GM19025 (cell line): ENCODE measurements at regions not wholly inside any gene's neighbourhood (a gene's known extent, or its start where the extent isn't known, plus 50 kb on each side); places are given as distances from the start of the nearest gene placed in this dataset.

ENCODE experiments used
- ATAC-seq: cut with Tn5 transposase; IDR thresholded peaks from one replicate; pipeline ENCODE4 v1.9.1; 2021; ENCODE audit warnings: mild to moderate bottlenecking, low read depth, moderate library complexity; ENCODE audit not compliant: unreplicated experiment

DNA sequence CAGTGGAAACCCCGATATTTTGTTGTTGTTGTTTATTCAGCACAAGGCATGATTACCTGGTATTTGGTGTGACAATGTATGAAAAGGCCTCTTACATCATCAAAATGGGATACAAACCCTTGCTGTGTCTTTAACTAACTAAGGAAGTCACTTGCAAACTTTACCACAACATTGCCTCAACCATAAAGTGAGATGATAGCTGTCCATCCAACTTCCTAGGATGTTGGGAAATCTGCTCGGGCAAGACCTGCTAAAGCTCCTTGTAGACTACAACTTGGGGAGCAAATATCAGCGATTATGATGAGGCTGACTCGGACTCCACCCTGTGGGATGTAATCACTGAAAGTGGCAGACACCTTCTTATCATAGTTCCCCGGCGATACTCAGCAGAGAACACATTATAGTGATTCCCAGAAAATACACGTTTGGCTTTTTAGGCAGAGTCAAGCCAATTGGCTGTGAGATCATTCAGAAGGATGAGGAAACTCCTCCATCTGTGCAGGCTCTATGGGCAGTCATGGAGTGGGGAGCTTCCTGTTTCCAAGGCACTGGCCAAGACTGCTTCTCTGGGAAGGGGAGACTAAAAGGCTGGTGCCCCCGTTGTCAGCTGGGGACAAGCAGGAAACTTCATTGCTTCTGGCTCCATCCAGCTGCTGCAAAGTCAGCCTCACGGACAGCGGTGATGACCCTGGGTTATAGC, 289.0 kb downstream of the RNF144A start:
- ATAC-seq = no peak

DNA sequence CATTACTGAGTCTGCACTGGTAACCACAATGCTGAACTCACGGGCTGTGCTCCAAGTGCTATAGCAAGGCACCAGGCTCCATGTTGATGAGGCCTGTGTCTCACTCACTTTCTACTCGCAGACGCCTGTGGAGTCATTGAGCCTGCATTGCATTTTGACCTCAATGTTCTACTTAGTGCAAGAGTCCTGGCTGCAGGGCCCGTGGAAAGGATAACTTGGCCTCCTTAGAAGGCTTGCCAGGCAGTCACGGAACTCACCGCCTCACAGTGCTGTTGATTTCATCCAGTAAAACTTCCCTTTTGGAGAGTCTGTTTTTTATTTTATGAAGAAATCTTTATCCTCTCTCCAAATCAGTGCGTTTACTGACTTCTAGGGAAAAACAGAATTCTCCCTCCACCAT, 290.4 kb downstream of the RNF144A start:
- no peak for ATAC-seq

DNA sequence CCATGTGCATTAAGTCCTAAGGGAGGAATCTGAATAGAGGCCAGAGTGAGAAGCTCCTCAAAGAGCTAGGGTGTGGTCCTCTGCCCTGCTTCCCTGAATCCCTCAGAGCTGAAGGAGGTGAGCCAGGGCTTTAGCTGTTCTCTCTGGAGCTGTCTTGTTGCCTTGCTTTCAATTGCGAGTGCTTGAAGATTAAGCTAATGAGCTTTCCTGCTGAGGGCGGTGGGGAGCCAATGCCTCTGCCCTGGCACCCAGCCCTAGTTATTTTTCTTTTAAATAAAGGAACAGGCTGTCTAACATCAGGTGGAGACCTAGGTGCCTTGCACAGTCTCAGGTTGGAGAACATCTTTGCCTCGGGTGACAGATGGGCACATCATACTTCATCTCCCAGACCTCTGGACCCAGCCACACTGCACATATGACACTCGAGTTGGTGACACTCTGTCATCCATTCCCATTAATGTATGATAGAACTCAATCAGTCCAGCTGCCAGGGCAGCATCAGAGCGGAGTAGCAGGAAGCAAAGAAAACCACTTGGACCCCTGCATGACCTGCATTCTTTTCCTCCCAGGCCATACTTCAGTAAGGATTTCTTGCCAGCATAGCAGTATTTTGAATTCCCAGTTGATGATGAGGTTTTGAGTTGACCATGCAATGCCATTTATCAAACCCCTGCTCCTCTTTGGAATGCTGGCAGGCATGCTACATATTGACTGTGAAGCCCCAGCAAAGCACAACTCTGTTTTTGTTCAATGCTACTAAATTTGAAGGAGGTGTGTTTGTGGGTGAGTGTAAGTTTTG, 292.7 kb downstream of the RNF144A start:
- ATAC-seq = no peak

DNA sequence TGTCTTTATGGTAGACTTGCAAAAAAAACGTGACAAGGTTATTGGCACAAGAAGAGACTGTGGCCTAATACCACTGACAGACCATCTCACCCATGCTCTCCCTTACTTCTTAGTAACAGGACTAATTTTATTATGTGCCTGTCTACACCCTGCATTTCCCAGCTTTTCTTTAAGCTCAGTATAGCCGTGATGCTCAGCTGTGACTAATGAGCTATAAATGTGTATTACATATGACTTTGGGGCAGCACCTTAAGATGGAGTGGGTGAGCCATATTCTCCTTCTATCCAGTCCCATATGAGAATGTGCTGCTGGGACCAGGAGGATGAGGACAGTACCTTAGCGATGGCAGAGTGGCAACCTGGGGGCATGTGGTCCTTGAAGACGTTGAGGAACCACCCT, 293.5 kb downstream of the RNF144A start:
- ATAC-seq = no peak

DNA sequence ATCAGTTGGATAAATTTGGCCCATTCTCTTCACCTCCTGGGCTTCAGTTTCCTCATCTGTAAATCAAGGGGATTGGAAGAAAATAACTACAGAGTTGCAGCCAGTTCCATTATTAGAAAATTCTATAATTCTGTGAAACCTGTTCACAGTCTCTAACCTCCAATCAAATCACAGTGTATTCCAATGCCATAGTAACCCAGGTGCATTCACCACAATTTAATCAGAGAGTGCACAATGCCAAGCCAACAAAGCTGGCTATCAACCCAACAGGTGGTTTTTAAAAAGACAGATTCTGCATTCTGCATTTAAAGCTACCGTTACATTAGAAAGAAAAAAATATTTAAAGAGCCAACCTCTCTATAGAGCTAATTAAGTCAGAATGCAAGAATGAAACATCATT, 308.6 kb downstream of the RNF144A start:
- no peak for ATAC-seq

DNA sequence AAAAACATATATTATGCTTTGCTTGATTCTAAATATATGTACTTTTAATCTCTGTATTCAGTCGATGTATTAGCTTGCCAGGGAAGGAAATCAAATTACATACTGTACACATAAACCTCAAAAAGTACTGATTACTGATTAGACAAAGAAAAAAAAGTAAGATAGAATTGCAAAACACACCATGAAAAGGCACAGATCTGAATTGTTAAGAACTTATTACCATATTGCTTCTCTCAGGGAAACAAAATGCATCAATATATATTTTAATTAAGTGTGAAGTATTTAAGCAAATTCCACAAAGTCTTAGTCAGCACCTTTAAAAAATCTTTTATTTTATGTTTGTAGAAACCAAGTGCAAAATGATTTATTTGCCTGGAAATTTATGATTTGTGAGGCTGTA, 309.3 kb downstream of the RNF144A start:
- ATAC-seq = no peak

DNA sequence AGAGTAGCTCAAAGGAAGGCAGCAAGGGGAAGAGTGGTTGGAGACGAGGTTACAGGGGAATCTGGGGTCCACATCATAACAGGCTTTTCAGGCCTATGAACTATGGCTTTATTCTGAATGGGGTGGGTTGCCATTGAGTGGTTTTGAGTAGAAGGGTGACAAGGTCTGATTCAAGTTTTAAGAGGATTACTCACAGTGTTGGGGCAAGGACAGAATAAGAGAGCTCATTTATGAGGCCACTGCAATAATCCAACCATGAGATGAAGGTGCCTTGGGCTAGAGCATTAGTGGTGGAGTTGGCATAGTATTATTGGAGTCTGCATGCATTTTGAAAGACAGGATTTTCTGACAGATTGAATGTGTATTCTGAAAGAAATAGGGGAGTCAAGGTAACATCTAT, 315.9 kb downstream of the RNF144A start:
- no peak for ATAC-seq

DNA sequence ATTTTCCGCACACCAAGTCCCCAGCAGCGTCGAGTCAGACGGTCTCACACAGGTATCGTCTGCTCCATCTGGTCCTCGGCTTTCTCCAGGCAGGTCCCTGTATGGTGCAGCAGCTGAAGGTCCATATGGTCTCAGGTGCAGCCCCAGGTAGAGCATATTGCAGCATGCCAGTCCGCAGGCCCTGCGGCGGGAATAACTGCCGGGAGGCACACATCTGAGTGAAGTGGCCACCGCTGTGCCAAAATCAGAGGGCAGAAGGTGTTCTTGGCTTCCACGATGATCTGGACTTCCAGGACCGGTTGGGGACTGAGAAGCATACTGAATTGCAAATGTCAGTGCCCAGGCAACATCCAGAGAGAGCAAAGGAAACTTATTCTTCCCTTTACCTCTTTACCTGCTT, 320.3 kb downstream of the RNF144A start:
- no peak for ATAC-seq

DNA sequence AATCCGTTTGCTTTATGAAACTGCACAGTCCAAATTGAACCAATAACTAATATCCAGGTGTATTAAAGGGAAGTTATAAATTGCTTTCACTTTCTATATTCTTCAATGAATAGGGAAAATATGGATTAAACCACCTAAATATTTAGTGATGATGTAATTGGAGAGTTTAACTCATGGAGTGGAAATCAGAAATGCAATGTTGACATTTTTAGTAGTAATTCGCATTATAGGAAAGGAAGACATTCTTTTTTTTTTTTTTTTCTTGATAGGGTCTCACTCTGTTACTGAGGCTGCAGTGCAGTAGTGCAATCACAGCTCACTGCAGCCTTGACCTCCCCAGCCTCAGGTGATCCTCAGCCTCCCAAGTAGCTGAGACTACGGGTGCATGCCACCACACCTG, 321.9 kb downstream of the RNF144A start:
- ATAC-seq = no peak

DNA sequence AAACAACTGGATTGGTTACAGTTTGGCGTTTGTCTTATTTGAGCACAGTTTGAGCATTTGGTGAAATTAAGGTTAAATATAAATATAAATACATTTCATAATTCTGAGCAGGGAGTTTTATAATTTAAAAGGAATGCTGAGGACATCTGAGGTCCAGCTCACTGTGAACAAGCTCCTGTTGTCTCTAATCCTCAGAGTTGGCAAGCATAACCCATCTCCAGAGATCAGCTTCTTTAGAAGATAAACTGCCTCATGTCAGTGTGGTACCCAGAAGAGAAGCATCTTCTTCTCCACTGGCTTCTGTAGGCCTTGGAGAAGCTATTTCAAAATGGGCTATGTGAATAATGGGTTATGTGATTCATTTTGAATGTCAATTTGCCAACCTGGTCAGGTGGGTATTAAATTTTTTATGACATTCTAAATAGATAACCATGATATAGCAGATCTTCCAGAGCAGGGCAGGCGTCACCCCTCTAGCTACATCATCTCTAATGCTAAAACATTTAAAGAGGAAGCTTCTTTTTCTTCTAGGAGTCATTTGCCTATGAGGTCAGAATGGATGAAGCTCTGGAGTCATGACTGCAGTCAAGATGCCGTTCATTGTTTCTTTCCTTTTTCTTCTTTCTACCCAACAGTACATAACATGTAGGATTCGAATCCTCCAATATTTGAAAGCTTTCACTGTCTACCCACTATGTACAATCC, 324.0 kb downstream of the RNF144A start:
- no peak for ATAC-seq

DNA sequence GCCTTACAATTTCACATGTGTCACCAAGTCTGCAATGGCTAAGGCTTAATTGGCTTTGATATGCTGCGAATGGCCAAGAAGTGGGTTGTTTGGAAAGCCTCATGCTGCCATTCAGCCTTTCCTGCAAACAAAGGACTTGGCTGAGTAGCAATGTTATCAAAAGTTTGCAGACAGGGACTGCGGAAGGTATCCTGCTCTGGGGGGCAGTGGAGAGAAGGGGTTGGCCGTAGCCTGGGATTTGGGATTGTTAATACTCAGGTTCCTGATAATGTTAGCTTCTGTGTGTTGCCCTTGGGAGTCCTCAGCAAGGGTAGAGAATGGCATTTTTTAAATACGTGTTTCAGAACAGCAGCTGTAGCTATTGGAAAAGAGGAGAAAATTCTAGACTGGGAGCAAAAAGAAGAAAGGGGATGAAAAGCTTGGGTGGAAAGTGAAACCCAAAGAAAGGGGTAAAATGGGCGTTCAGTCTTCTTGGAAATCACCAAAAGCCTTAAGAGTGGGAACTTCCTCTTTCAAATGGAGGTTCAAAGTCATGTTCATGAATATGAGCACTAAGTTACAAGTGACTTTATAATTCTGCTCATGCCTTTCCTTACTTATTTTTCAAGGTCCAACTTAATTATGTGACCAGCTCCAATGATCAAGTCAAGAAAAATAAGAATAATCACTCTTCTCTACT, 325.1 kb downstream of the RNF144A start:
- no peak for ATAC-seq

DNA sequence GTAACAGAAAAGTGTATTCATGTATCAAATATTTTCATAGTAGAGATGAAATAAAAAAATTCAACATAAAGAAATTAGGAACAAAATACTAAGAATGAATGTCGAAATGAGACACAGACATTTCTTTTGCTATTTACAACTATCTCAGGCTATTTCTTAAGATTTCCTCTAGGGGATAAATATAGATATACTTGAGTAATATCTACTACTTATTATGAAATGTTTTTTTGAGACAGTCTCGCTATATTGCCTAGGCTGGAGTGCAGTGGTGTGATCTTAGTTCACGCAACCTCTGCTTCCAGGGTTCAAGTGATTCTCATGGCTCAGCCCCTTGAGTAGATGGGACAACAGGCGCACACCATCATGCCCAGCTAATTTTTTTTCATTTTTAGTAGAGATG, 326.1 kb downstream of the RNF144A start:
- ATAC-seq = no peak

DNA sequence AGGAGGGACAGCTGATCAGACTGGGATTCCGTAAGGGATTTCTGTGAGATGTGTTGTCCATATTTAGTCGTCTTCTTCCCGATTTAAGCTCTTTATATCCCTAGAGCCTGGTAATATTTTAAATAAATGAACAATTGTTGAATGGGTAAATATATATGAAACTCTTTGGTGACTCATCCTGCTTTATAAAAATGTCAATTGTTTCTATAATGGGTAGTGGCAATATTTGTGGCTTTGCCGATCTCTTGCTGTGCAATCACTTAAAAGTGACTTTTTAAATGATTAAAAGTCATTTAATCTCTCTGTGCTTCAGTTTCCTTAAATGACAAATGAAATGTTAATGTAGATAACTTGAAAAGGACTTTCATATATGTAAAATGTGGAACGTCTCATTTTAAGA, 339.2 kb downstream of the RNF144A start:
- no peak for ATAC-seq

DNA sequence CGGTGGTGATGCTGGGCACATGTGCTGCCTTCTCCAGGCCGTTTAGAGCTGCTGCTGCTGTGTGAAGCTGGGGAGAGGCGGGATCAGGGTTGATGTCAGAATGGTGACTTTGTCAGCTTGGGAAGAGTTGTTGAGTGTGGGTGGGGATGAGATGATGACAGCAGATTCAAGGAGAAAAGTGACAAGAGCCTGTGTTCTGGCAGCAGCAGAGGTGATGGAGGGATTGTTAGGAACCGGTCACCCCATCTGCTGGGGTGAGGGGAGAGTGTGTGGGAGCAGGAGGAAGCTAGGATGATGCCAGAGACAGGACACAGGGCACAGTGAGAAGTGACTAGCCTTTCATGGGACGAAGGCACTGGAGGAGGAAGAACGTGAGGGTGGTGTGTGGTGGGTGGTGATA, 345.5 kb downstream of the RNF144A start:
- ATAC-seq = no peak

DNA sequence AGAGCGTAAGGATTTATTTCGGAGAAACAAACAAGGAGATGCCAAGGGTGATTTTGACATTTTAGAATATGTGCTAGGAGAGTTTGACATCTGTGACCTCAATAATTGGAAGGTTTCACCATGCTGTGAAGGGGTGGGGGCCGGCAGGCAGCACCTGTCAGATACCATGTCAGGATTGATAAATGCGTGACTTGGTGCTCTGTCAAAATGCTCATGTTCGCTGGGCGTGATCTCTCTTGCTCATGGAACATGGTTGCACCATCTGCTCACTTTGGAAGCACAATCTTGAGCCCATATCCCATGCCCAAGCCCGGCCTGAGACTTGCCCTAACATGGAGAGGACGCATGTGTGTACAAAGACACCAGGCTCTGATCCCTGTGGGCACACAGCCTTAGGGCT, 347.6 kb downstream of the RNF144A start:
- no peak for ATAC-seq

DNA sequence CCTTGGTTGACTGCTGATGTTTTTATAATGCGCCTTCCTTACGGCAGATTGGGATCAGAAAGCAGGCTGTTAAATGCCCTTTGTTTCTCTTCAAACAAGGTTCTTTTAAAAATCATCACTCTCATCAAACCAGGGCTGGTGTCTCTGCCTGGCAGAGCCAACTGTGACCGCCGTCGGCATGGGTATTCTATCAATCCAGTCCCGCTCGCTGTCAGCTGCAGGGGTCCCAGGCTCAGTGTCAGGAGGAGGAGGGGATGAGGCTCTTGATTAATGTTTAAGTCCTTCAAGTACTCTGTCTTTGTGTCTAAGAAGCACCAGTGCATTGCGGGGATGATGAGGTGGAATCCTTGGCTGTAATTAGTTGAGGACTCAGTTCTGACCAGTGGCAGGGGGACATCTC, 348.1 kb downstream of the RNF144A start:
- no peak for ATAC-seq

DNA sequence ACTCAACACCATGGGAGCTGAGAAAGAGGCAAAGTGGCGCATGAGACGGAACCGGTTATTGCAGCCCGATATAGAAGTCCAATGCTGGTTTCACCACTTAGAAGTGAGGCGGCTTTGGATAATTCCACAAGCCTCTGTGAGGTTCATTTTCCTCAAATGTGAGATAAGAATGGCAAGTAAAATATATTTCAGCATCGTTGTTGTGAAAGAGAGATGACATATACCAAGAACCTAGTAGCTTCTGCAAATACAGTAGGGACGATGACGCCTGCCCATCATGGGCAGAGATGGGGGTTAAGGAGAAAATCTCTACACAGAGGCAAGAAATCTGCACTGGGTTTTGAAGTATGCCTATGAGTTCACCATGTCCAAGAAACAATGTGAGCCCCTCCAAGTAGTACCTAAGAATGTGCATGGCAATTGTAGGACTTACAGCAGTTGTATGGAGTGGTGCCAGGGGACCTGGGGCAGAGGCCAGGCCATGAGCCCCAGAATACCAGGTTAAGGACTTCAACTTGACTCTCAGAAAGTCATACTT, 352.0 kb downstream of the RNF144A start:
- no peak for ATAC-seq

DNA sequence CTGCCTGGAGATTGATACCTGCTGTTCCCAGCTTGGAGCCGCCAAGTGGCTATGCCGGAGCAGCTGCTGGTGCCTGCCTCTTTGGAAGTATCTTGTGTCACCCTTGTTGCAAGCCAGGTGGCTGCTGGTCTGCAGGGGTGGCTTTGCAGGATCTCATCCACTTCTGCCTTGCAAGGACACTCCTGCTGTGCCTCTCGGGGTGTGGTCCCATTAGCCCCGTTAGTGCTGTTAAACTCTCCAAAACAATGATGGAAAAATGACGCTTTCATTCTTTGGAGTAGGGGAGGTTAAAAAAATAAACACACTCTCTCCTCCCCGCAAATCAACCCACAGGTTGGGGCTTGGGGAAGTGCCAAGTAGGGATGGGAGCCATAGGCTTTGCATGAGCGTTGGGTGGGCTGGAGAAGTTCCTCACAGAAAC, 352.8 kb downstream of the RNF144A start:
- ATAC-seq = no peak

DNA sequence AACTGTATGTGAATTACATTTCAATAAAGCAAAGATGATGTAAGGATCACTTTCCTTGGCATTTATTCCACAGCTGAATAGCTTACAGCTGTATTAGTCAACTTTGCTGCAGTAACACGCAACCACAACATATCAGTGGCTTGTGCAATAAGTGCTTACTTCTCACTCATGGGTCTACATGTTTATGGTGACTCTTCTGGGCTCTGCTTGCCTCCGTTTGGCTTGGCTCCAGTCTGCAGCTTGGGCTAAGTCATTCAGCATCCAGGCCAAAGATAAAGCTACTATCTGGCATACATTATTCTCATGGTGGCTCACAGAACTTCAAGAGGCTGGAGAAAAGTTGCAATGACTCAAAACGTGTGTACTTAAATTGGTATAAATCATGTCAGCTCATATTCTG, 355.0 kb downstream of the RNF144A start:
- no peak for ATAC-seq

DNA sequence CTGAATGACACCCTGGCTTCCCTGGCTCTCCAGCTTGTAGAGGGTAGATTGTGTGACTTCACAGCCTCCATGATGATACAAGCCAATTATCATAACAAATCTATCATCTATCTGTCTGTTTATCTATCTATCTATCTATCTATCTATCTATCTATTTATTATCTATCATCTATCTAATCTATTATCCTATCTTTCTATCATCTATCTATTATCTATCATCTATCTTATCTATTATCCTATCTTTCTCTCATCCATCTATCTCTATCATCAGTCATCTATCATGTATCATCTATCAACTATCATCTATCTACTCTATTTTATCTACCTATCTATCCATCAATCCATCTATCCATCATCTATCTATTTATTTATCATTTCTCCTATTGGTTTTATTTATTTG, 361.8 kb downstream of the RNF144A start:
- no peak for ATAC-seq

DNA sequence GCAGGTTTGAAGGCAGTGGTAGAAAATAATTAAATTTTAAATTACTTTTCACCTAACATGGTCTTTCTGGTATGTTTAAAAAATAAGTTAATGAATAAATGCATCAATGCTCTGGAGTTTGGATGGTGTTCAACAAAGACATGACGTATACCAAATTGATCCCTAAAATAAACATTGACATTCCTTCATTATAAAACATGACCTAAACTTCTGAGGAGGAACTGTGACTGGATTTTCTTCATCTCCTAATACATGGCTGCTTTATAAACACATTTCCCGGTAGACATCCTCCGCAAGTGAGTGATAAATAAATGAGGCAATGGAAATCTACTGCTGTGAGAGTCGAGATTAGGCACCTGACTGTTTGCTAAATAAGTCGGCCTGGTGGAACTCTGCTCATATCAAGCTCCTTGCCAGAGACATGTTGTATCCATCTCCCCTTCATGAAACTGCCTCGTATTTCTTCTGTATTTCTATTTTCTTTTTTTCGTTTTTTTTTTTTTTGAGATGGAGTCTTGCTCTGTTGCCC, 362.3 kb downstream of the RNF144A start:
- ATAC-seq = no peak
